ENCODE measurements at regions not wholly inside any gene's neighbourhood (a gene's known extent, or its start where the extent isn't known, plus 50 kb on each side); places are given as distances from the start of the nearest gene placed in this dataset.

GRCh38 chr17:77579131-77579530, 379.4 kb upstream of the TNRC6C start:
- ChIA-PET POLR2A (no interaction called here), CTCF (ENCODE audit: low intra/inter-chr PET ratio, low total read pairs) (no interaction called here)
- in situ Hi-C loops (cut with HindIII; ENCODE audit: extremely low pct_ligation_motif_present, low pct_unique_long_range_greater_than_20kb): no loop called here
- WGBS (ENCODE audit: low lambda C conversion rate): 62% methylated on average over 9 of the region's 9 CpGs
- Histone ChIP-seq H3K9ac (ENCODE audit: insufficient read depth, low read depth, low read length) (no peak overlapping the region), H3K27me3 (ENCODE audit: control insufficient read depth in 1 of 2, insufficient read depth in 2 of 2, low read length in 2 of 2) (peaks cover 6 to 60% of the 10 kb centered on the region in 2 experiments; a peak in 4 of 5 replicates), H3K4me3 (replicated peaks in 1 of 3; ENCODE audit: insufficient read depth in 1 of 3, low read depth in 2 of 3, low read length in 3 of 3) (no peak overlapping the region), H4K20me1 (ENCODE audit: insufficient read depth, low read length) (no peaks in the 10 kb centered on the region), H3K79me2 (ENCODE audit: insufficient read depth, low read length) (no peaks in the 10 kb centered on the region), H3K9me3 (ENCODE audit: low read length) (no peaks in the 10 kb centered on the region), H3K36me3 (replicated peaks in 1 of 2; ENCODE audit: control insufficient read depth in 1 of 2, insufficient read depth in 2 of 2, low read length in 2 of 2) (no peaks in the 10 kb centered on the region), H3K27ac (ENCODE audit: extremely low read length, insufficient read depth, low read length) (no peak overlapping the region), H2AFZ (ENCODE audit: low read length) (no peak overlapping the region), H3K4me2 (ENCODE audit: low read depth, low read length) (no peak overlapping the region), H3K4me1 (ENCODE audit: insufficient read depth, low read length) (no peaks in the 10 kb centered on the region)
- ATAC-seq: no peak
- TF ChIP-seq HIC2 (CRISPR knock-in tag; IDR thresholded peaks at IDR 0.05; ENCODE audit: low read depth) (no peak), TSC22D2 (CRISPR knock-in tag; IDR thresholded peaks at IDR 0.05; ENCODE audit: borderline replicate concordance) (no peak), ZBTB25 (CRISPR knock-in tag; IDR thresholded peaks at IDR 0.05) (no peak), ZNF597 (CRISPR knock-in tag; IDR thresholded peaks at IDR 0.05) (no peak), HMGA1 (CRISPR knock-in tag; conservative IDR thresholded peaks at IDR 0.05) (no peak), GTF2F1 (IDR thresholded peaks at IDR 0.05; ENCODE audit: low read length) (no peak), PLRG1 (conservative IDR thresholded peaks at IDR 0.05) (no peak), STAT6 (CRISPR knock-in tag; IDR thresholded peaks at IDR 0.05; ENCODE audit: borderline replicate concordance) (no peak), SETDB1 (CRISPR knock-in tag; IDR thresholded peaks at IDR 0.05; ENCODE audit: borderline replicate concordance) (no peak), ZNF503 (CRISPR knock-in tag; IDR thresholded peaks at IDR 0.05) (no peak)
- no peak for DNase-seq (ENCODE audit: low spot score)
- no TSS peak for BruUV-seq (replicated peaks)
- intact Hi-C loops (cut with micrococcal nuclease; ENCODE audit: unreplicated experiment): no loop called here
- no peak for FAIRE-seq

All from HepG2 (cell line).